SK-N-SH treated with all-trans-retinoic acid at 6 μM for 48 hours (cell line): ENCODE measurements at regions not wholly inside any gene's neighbourhood (a gene's known extent, or its start where the extent isn't known, plus 50 kb on each side); places are given as distances from the start of the nearest gene placed in this dataset.
"Not testable (repeated sequence)": the region's sequence is repeated elsewhere in the genome, so short reads cannot be mapped to it uniquely, and the experiment has no call there.

Experiments used
- ATAC-seq: fragments of 200-7000 bp; cut with Tn5 transposase; 3 replicates; pipeline ENCODE4 v1.9.1; 2020; ENCODE audit warnings: mild to moderate bottlenecking, moderate library complexity
- ARNTL ChIP-seq: fragments of 450-650 bp; formaldehyde crosslinking; IDR thresholded peaks from 2 replicates; pipeline ENCODE4 v1.5.0; 2020; ENCODE audit warnings: low read depth, mild to moderate bottlenecking, moderate library complexity, borderline replicate concordance
- BACH2 ChIP-seq: fragments of 250-450 bp; sonication (Bioruptor Pico); IDR thresholded peaks from 2 replicates; pipeline ENCODE4 v1.9.0; 2021; ENCODE audit warnings: mild to moderate bottlenecking, borderline replicate concordance
- CSDC2 ChIP-seq: fragments of 250-450 bp; sonication (Bioruptor Pico); IDR thresholded peaks from 2 replicates; pipeline ENCODE4 v1.5.0; 2020; ENCODE audit warnings: mild to moderate bottlenecking, moderate library complexity
- GLIS3 ChIP-seq: fragments of 250-450 bp; sonication (Bioruptor Pico); IDR thresholded peaks from 2 replicates; pipeline ENCODE4 v1.5.0; 2020; ENCODE audit warnings: mild to moderate bottlenecking, moderate library complexity
- OSR1 ChIP-seq: fragments of 250-450 bp; sonication (Bioruptor Pico); IDR thresholded peaks from 2 replicates; pipeline ENCODE4 v1.8.0; 2022; ENCODE audit warnings: moderate library complexity, mild to moderate bottlenecking, inconsistent platforms
- PPARA ChIP-seq: fragments of 250-450 bp; sonication (Bioruptor Pico); IDR thresholded peaks from 2 replicates; pipeline ENCODE4 v1.5.0; 2020; ENCODE audit warnings: mild to moderate bottlenecking, borderline replicate concordance
- TSHZ2 ChIP-seq: fragments of 250-450 bp; sonication (Bioruptor Pico); IDR thresholded peaks from 2 replicates; pipeline ENCODE4 v1.5.0; 2020; ENCODE audit warnings: mild to moderate bottlenecking, moderate library complexity
- ZNF70 ChIP-seq: fragments of 450-650 bp; formaldehyde crosslinking; IDR thresholded peaks from 2 replicates; pipeline ENCODE4 v1.5.0; 2020; ENCODE audit warnings: mild to moderate bottlenecking, moderate library complexity
- TF ChIP-seq, protein P1 (sequence below): fragments of 250-450 bp; sonication (Bioruptor Pico); IDR thresholded peaks from 2 replicates; pipeline ENCODE4 v1.8.0; 2021; ENCODE audit warnings: low read depth, mild to moderate bottlenecking, moderate library complexity, borderline replicate concordance
- TF ChIP-seq, protein P2 (sequence below): fragments of 250-450 bp; sonication (Bioruptor Pico); IDR thresholded peaks from 2 replicates; pipeline ENCODE4 v1.8.0; 2020; ENCODE audit warnings: mild to moderate bottlenecking, moderate library complexity, borderline replicate concordance

- ATAC-seq, result peak; percentile 44
Observed at GRCh38 chr1:161454865-161455707, 50.2 kb upstream of the FCGR2A start.

GRCh38 chr1:161453950-161454864 is 51.0 kb upstream of the FCGR2A start:
- peak; percentile 68 for ATAC-seq

- ATAC-seq, result not testable (repeated sequence)
Observed at GRCh38 chr1:161451698-161452348, 53.4 kb upstream of the FCGR2A start.

- ATAC-seq, result peak; percentile 0; the same call in 2 of the 3 replicates
Observed at GRCh38 chr1:161447760-161448332, 57.4 kb upstream of the FCGR2A start.

- peak; percentile 62 for ATAC-seq
Observed at GRCh38 chr1:161447040-161447759, 58.1 kb upstream of the FCGR2A start.

- ATAC-seq, result not testable (repeated sequence)
Observed at GRCh38 chr1:161444725-161445124, 60.5 kb upstream of the FCGR2A start.

DNA sequence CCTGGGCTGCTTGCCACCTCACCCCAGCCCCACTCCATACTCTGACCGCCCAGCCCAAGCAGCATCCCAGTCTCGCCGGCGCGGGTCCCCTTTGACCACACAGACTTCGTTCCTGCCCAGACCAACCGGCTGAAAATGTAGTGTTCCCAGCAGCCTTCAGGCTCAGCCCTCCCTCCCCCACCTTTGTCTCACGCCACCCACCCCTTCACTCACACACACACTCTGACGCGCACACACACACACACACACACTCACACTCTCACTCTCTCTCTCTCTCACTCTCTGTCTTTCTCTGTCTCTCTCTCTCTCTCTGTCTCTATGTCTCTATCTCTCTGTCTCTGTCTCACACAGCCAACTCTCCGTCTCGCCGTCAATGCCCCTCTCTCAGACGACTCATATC is 61.0 kb upstream of the FCGR2A start:
- ATAC-seq, result not testable (repeated sequence)

GRCh38 chr1:161440312-161440894 is 64.9 kb upstream of the FCGR2A start:
- TF ChIP-seq, protein P1, sequence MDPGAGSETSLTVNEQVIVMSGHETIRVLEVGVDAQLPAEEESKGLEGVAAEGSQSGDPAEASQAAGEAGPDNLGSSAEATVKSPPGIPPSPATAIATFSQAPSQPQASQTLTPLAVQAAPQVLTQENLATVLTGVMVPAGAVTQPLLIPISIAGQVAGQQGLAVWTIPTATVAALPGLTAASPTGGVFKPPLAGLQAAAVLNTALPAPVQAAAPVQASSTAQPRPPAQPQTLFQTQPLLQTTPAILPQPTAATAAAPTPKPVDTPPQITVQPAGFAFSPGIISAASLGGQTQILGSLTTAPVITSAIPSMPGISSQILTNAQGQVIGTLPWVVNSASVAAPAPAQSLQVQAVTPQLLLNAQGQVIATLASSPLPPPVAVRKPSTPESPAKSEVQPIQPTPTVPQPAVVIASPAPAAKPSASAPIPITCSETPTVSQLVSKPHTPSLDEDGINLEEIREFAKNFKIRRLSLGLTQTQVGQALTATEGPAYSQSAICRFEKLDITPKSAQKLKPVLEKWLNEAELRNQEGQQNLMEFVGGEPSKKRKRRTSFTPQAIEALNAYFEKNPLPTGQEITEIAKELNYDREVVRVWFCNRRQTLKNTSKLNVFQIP, result no peak
- TF ChIP-seq TSHZ2 (no peak), BACH2 (CRISPR knock-in tag) (no peak), PPARA (CRISPR knock-in tag) (no peak), ZNF70 (CRISPR knock-in tag) (no peak)
- peak; percentile 41 for ATAC-seq

GRCh38 chr1:161439280-161440232 is 65.7 kb upstream of the FCGR2A start:
- no peak for ATAC-seq
- TF ChIP-seq OSR1 (CRISPR knock-in tag), result no peak
- TF ChIP-seq GLIS3 (CRISPR knock-in tag), result no peak
- TF ChIP-seq, protein P2, sequence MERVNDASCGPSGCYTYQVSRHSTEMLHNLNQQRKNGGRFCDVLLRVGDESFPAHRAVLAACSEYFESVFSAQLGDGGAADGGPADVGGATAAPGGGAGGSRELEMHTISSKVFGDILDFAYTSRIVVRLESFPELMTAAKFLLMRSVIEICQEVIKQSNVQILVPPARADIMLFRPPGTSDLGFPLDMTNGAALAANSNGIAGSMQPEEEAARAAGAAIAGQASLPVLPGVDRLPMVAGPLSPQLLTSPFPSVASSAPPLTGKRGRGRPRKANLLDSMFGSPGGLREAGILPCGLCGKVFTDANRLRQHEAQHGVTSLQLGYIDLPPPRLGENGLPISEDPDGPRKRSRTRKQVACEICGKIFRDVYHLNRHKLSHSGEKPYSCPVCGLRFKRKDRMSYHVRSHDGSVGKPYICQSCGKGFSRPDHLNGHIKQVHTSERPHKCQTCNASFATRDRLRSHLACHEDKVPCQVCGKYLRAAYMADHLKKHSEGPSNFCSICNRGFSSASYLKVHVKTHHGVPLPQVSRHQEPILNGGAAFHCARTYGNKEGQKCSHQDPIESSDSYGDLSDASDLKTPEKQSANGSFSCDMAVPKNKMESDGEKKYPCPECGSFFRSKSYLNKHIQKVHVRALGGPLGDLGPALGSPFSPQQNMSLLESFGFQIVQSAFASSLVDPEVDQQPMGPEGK (CRISPR knock-in tag), result no peak
- TF ChIP-seq ARNTL (CRISPR knock-in tag), result no peak
- TF ChIP-seq CSDC2 (CRISPR knock-in tag), result no peak
- TF ChIP-seq TSHZ2, result no peak
